ENCODE measurements at regions not wholly inside any gene's neighbourhood (a gene's known extent, or its start where the extent isn't known, plus 50 kb on each side); places are given as distances from the start of the nearest gene placed in this dataset.
"Not testable (repeated sequence)": the region's sequence is repeated elsewhere in the genome, so short reads cannot be mapped to it uniquely, and the experiment has no call there.

DNA sequence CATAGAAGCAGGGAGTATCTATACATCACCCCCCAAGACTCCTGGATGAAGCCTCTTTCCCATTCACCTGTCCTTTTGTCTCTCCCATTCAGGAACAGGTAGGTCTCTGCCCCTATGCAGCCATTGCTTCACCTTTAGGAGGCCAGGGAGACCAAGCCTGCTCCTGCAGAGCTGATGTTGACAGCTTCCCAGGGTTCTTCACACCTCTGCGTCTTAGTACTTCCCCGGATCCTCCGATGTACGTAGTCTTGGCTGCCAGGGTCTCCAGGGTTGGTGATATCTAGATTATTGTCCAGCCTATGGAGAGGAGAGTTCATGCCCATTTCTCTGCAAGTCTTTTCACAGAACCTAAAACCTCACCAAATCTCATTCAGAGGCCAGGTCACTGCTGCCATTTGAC, 365.7 kb upstream of the KLF6 start:
- Histone ChIP-seq H3K36me3 (ENCODE audit: low read depth) (no peaks in the 10 kb centered on the region), H3K9me2 (ENCODE audit: insufficient read depth) (no peaks in the 10 kb centered on the region), H3F3A (ENCODE audit: insufficient read depth, low read depth) (no peaks in the 10 kb centered on the region), H3K4me1 (replicated peaks; ENCODE audit: insufficient read depth) (no peaks in the 10 kb centered on the region), H4K20me1 (ENCODE audit: insufficient read depth) (no peaks in the 10 kb centered on the region), H3K4me3 (no peak overlapping the region), H3K79me2 (ENCODE audit: low read depth) (no peaks in the 10 kb centered on the region), H3K9me3 (ENCODE audit: insufficient read depth, low read depth) (no peaks in the 10 kb centered on the region), H3K27me3 (ENCODE audit: insufficient read depth, low read depth) (no peaks in the 10 kb centered on the region), H3K27ac (no peak overlapping the region), H3K4me2 (no peak overlapping the region), H2AFZ (no peak overlapping the region)
- TF ChIP-seq EZH2 (IDR thresholded peaks at IDR 0.05; ENCODE audit: low read depth), result no peak
- TF ChIP-seq, protein P1, sequence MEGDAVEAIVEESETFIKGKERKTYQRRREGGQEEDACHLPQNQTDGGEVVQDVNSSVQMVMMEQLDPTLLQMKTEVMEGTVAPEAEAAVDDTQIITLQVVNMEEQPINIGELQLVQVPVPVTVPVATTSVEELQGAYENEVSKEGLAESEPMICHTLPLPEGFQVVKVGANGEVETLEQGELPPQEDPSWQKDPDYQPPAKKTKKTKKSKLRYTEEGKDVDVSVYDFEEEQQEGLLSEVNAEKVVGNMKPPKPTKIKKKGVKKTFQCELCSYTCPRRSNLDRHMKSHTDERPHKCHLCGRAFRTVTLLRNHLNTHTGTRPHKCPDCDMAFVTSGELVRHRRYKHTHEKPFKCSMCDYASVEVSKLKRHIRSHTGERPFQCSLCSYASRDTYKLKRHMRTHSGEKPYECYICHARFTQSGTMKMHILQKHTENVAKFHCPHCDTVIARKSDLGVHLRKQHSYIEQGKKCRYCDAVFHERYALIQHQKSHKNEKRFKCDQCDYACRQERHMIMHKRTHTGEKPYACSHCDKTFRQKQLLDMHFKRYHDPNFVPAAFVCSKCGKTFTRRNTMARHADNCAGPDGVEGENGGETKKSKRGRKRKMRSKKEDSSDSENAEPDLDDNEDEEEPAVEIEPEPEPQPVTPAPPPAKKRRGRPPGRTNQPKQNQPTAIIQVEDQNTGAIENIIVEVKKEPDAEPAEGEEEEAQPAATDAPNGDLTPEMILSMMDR (conservative IDR thresholded peaks at IDR 0.05), result no peak
- DNase-seq, result no peak
- POLR2A ChIA-PET (ENCODE audit: unreplicated experiment), result no interaction called here
- BruUV-seq (replicated peaks), result no TSS peak
- CTCF ChIA-PET, result no interaction called here
- intact Hi-C loops (cut with micrococcal nuclease; ENCODE audit: unreplicated experiment), result no loop called here

DNA sequence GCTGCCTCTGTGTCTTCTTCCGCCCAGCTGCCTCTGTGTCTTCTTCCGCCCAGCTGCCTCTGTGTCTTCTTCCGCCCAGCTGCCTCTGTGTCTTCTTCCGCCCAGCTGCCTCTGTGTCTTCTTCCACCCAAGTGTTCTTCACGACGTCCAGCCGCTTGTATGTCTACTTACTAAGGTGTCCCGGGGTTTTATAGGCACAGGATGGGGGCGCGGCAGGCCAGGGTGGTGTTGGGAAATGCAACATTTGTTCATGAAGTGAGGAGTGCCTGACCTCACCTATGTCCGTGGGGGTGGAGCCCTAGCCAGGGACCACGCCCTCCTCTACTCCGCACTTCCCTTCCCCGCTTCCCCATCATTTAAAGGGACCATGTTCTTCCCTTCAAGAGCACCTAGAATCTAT, 364.5 kb upstream of the KLF6 start:
- H3K27ac ChIP-seq; H2AFZ ChIP-seq; H4K20me1 ChIP-seq (ENCODE audit: insufficient read depth); H3F3A ChIP-seq (ENCODE audit: insufficient read depth, low read depth); H3K4me1 ChIP-seq (replicated peaks; ENCODE audit: insufficient read depth); POLR2A ChIA-PET (ENCODE audit: unreplicated experiment); DNase-seq; H3K27me3 ChIP-seq (ENCODE audit: insufficient read depth, low read depth); H3K4me2 ChIP-seq; BruUV-seq (replicated peaks); H3K79me2 ChIP-seq (ENCODE audit: low read depth); CTCF ChIA-PET; intact Hi-C loops (cut with micrococcal nuclease; ENCODE audit: unreplicated experiment); H3K4me3 ChIP-seq; H3K9me2 ChIP-seq (ENCODE audit: insufficient read depth); H3K9me3 ChIP-seq (ENCODE audit: insufficient read depth, low read depth); H3K36me3 ChIP-seq (ENCODE audit: low read depth): not testable (repeated sequence)

DNA sequence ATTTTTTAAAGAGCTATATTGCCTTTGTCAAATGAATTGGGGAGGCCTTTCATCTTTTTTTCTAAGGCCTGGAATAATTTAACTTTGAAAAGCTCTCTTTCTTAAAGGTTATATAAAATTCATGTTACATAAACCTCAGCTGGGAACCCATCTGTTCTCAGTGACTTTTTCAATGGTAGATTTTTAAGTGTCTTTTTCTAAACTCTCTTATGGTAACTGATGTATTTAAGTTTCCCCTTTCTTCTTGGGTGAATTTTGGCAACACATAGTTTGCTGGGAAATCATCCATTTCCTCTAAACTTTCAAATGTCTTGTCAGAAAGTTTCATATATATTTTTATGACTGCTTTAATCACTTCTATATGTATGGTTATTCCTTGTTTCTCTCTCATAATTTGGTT, 362.2 kb upstream of the KLF6 start:
- Histone ChIP-seq H3K9me3 (ENCODE audit: insufficient read depth, low read depth) (no peaks in the 10 kb centered on the region), H3K79me2 (ENCODE audit: low read depth) (no peaks in the 10 kb centered on the region), H2AFZ (no peak overlapping the region), H3F3A (ENCODE audit: insufficient read depth, low read depth) (no peaks in the 10 kb centered on the region), H3K27ac (no peak overlapping the region), H4K20me1 (ENCODE audit: insufficient read depth) (no peaks in the 10 kb centered on the region), H3K4me3 (no peak overlapping the region), H3K36me3 (ENCODE audit: low read depth) (no peaks in the 10 kb centered on the region), H3K27me3 (ENCODE audit: insufficient read depth, low read depth) (no peaks in the 10 kb centered on the region), H3K4me2 (no peak overlapping the region), H3K4me1 (replicated peaks; ENCODE audit: insufficient read depth) (no peaks in the 10 kb centered on the region), H3K9me2 (ENCODE audit: insufficient read depth) (no peaks in the 10 kb centered on the region)
- POLR2A ChIA-PET (ENCODE audit: unreplicated experiment), result interaction anchor here (0.6 kb wide), 1 partner anchor 332 kb away, joined by 10 read pairs; no protein-coding TSS in a partner anchor
- intact Hi-C loops (cut with micrococcal nuclease; ENCODE audit: unreplicated experiment), result no loop called here
- DNase-seq, result no peak
- CTCF ChIA-PET, result no interaction called here
- BruUV-seq (replicated peaks), result no TSS peak
- TF ChIP-seq, protein P1 (conservative IDR thresholded peaks at IDR 0.05), result no peak
- no peak for TF ChIP-seq EZH2 (IDR thresholded peaks at IDR 0.05; ENCODE audit: low read depth)

DNA sequence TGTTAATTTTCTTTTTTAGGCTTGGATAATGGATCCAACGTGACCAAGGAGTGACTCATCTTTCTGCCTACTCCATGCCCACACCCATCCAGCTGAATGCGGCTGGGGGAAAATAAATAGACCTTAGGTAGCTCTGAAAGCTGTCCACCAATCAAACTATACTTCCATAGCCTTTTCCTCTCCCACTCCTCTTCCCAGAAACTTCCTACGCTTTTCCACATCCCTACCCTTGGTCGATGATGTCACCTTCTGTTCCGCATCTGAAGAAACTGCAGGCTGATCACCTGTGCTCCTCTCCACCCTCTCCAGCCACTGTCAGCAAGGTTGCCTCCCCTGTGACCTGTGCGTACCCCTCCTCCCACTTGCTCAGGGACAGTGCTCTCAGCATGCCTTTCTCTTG, 359.8 kb upstream of the KLF6 start:
- TF ChIP-seq EZH2 (IDR thresholded peaks at IDR 0.05; ENCODE audit: low read depth), result no peak
- TF ChIP-seq, protein P1 (conservative IDR thresholded peaks at IDR 0.05), result no peak
- POLR2A ChIA-PET (ENCODE audit: unreplicated experiment), result no interaction called here
- Histone ChIP-seq H3K79me2 (ENCODE audit: low read depth) (no peaks in the 10 kb centered on the region), H3K9me2 (ENCODE audit: insufficient read depth) (no peaks in the 10 kb centered on the region), H2AFZ (no peak overlapping the region), H4K20me1 (ENCODE audit: insufficient read depth) (no peaks in the 10 kb centered on the region), H3K9me3 (ENCODE audit: insufficient read depth, low read depth) (no peaks in the 10 kb centered on the region), H3F3A (ENCODE audit: insufficient read depth, low read depth) (no peaks in the 10 kb centered on the region), H3K36me3 (ENCODE audit: low read depth) (no peaks in the 10 kb centered on the region), H3K27me3 (ENCODE audit: insufficient read depth, low read depth) (no peaks in the 10 kb centered on the region), H3K27ac (no peak overlapping the region), H3K4me1 (replicated peaks; ENCODE audit: insufficient read depth) (no peaks in the 10 kb centered on the region), H3K4me3 (no peak overlapping the region), H3K4me2 (no peak overlapping the region)
- BruUV-seq (replicated peaks), result no TSS peak
- CTCF ChIA-PET, result no interaction called here
- DNase-seq, result peak in 1 of 2 experiments; percentile 14
- intact Hi-C loops (cut with micrococcal nuclease; ENCODE audit: unreplicated experiment), result no loop called here
